Mucosa of descending colon (tissue), 3 donors: ENCODE measurements at regions not wholly inside any gene's neighbourhood (a gene's known extent, or its start where the extent isn't known, plus 50 kb on each side); places are given as distances from the start of the nearest gene placed in this dataset.

Source experiments
- ATAC-seq: fragments of 200-7000 bp; cut with Tn5 transposase; one replicate; pipeline ENCODE4 v1.9.1; 2020; ENCODE audit warnings: mild to moderate bottlenecking, moderate library complexity
- DNase-seq, 3 donors: peaks; one replicate each; pipeline ENCODE4 v3.0.0-alpha.2; 2020
- H3K36me3 ChIP-seq: fragments of 200-600 bp; one replicate; pipeline ENCODE4 v1.8.0; 2021; ENCODE audit warnings: low read depth, mild to moderate bottlenecking
- H3K4me1 ChIP-seq: fragments of 200-600 bp; one replicate; pipeline ENCODE4 v1.8.0; 2021; ENCODE audit warnings: low read depth, mild to moderate bottlenecking
- H3K4me3 ChIP-seq: fragments of 200-600 bp; one replicate; pipeline ENCODE4 v1.8.0; 2021; ENCODE audit warnings: mild to moderate bottlenecking
- H3K9me3 ChIP-seq: fragments of 200-600 bp; one replicate; pipeline ENCODE4 v1.8.0; 2021; ENCODE audit warnings: mild to moderate bottlenecking
- CTCF ChIP-seq: fragments of 200-600 bp; IDR thresholded peaks from one replicate; pipeline ENCODE4 v1.8.0; 2022; ENCODE audit warnings: antibody characterized with exemption, mild to moderate bottlenecking
- intact Hi-C, 2 donors: fragments of 100-400 bp; cut with DNase I in 1 of 2; cut with micrococcal nuclease in 1 of 2; formaldehyde crosslinking; loops; one replicate each; pipeline versions ENCODE4 v1.11.0 to v1.11.1; 2022; cut with DNase I, micrococcal nuclease
- donor health status: DM: no; HTN: no; CAD: no; lungs with moderate emphysema.
- donor health status: DM: no; HTN: no; CAD: no.
- donor health status: DM: no; HTN: yes; CAD: no.

- no peak for ATAC-seq
- DNase-seq: no peak
- H3K9me3 ChIP-seq: no peaks in the 10 kb centered on the region
- no peak for TF ChIP-seq CTCF
- no peaks in the 10 kb centered on the region for H3K36me3 ChIP-seq
- no peaks in the 10 kb centered on the region for H3K4me1 ChIP-seq
- intact Hi-C loops: no loop called here
- no peak overlapping the region for H3K4me3 ChIP-seq
Observed at GRCh38 chr18:51911584-51911983, 428.4 kb upstream of the DCC start.

- TF ChIP-seq CTCF: no peak
- DNase-seq (no peak), ATAC-seq (no peak)
- Histone ChIP-seq H3K4me1 (no peaks in the 10 kb centered on the region), H3K4me3 (no peak overlapping the region), H3K9me3 (no peaks in the 10 kb centered on the region), H3K36me3 (no peaks in the 10 kb centered on the region)
- intact Hi-C loops: no loop called here
Observed at GRCh38 chr18:51912381-51912780, 427.6 kb upstream of the DCC start.

- intact Hi-C loops: no loop called here
- TF ChIP-seq CTCF: no peak
- no peaks in the 10 kb centered on the region for H3K36me3 ChIP-seq
- DNase-seq: no peak
- no peak for ATAC-seq
- no peaks in the 10 kb centered on the region for H3K4me1 ChIP-seq
- H3K4me3 ChIP-seq: no peak overlapping the region
- H3K9me3 ChIP-seq: no peaks in the 10 kb centered on the region
Observed at GRCh38 chr18:51915176-51915575, 424.8 kb upstream of the DCC start.

DNA sequence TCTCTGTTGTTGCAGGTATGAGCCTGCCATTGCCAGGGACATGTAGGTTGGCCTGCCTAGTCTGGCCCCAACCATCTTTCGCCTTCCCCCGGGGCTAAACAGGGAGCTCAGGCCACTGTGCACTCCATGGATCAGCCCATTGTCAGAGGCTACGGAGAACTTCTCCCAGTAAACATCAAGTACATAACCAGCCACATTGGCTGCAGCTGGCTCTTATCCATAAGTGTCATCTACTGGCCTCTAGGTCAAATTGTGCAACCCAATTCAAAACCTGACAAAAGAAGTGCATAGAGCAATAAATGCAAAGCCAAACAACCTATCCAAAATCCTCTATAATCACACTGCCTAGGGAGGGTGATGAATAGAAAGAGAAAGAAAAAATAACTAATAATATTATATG, 418.1 kb upstream of the DCC start:
- Histone ChIP-seq H3K36me3 (no peaks in the 10 kb centered on the region), H3K4me1 (no peaks in the 10 kb centered on the region), H3K9me3 (peaks cover 3% of the 10 kb centered on the region), H3K4me3 (no peak overlapping the region)
- ATAC-seq: no peak
- no peak for TF ChIP-seq CTCF
- intact Hi-C loops: no loop called here
- no peak for DNase-seq

DNA sequence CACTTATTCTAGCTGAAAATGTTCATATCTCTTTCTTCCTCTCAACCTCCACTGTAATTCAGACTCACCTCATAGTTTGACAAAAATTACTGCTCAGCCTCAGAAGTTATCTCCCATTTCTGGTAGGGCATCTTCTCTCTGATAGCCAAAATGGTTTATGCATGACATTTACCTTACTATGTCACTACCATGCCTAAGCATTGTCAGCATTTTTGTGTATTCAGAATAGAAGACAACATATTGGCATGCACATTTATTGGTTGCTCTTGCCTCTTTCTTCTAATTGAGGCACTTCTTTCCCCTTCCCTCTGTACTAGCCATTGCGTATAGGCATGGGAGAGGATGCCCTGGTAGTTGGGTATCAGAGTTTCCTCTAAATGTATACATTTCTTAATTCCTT, 406.1 kb upstream of the DCC start:
- no peaks in the 10 kb centered on the region for H3K4me1 ChIP-seq
- H3K4me3 ChIP-seq: no peak overlapping the region
- no peak for TF ChIP-seq CTCF
- DNase-seq (no peak), ATAC-seq (no peak)
- intact Hi-C loops: no loop called here
- H3K9me3 ChIP-seq: peaks cover 14% of the 10 kb centered on the region
- no peaks in the 10 kb centered on the region for H3K36me3 ChIP-seq

GRCh38 chr18:51936115-51936514, 403.9 kb upstream of the DCC start:
- no peak for DNase-seq
- H3K4me1 ChIP-seq: no peaks in the 10 kb centered on the region
- H3K9me3 ChIP-seq: peaks cover 4% of the 10 kb centered on the region
- H3K4me3 ChIP-seq: no peak overlapping the region
- intact Hi-C loops: no loop called here
- no peaks in the 10 kb centered on the region for H3K36me3 ChIP-seq
- TF ChIP-seq CTCF: no peak
- no peak for ATAC-seq
